Bronchial epithelial cell (primary cell): ENCODE measurements at regions not wholly inside any gene's neighbourhood (a gene's known extent, or its start where the extent isn't known, plus 50 kb on each side); places are given as distances from the start of the nearest gene placed in this dataset.

Experiments
- DNase-seq: peaks from one replicate; pipeline ENCODE4 v3.0.0-alpha.2; 2010; ENCODE audit warnings: low read depth
- FAIRE-seq: peaks from 2 replicates; lab custom pipeline; 2011; peaks lifted over from hg19 to GRCh38; lab: Jason Lieb, UNC
- H3K27me3 ChIP-seq: 2 replicates; pipeline ENCODE4 v1.5.1; 2011; ENCODE audit warnings: low read length; ENCODE audit not compliant: control insufficient read depth, insufficient read depth
- H3K36me3 ChIP-seq: 2 replicates; pipeline ENCODE4 v1.5.1; 2011; ENCODE audit warnings: low read length; ENCODE audit not compliant: control insufficient read depth, insufficient read depth
- H3K4me3 ChIP-seq: 2 replicates; pipeline ENCODE4 v1.5.1; 2011; ENCODE audit warnings: mild to moderate bottlenecking, low read depth, low read length, control low read depth
- TF ChIP-seq, protein P1 (sequence below): IDR thresholded peaks from 2 replicates; pipeline ENCODE4 v1.5.1; 2011; ENCODE audit warnings: mild to moderate bottlenecking, moderate library complexity, low read length, control low read depth, inconsistent platforms; ENCODE audit not compliant: insufficient read depth, severe bottlenecking

GRCh38 chr11:33567004-33567403 lies 133.6 kb downstream of the C11orf91 start:
- no peaks in the 10 kb centered on the region for H3K36me3 ChIP-seq
- FAIRE-seq, result no peak
- no peak for DNase-seq
- no peaks in the 10 kb centered on the region for H3K27me3 ChIP-seq
- no peak overlapping the region for H3K4me3 ChIP-seq
- TF ChIP-seq, protein P1, sequence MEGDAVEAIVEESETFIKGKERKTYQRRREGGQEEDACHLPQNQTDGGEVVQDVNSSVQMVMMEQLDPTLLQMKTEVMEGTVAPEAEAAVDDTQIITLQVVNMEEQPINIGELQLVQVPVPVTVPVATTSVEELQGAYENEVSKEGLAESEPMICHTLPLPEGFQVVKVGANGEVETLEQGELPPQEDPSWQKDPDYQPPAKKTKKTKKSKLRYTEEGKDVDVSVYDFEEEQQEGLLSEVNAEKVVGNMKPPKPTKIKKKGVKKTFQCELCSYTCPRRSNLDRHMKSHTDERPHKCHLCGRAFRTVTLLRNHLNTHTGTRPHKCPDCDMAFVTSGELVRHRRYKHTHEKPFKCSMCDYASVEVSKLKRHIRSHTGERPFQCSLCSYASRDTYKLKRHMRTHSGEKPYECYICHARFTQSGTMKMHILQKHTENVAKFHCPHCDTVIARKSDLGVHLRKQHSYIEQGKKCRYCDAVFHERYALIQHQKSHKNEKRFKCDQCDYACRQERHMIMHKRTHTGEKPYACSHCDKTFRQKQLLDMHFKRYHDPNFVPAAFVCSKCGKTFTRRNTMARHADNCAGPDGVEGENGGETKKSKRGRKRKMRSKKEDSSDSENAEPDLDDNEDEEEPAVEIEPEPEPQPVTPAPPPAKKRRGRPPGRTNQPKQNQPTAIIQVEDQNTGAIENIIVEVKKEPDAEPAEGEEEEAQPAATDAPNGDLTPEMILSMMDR, result no peak

- Histone ChIP-seq H3K4me3 (no peak overlapping the region), H3K27me3 (no peaks in the 10 kb centered on the region), H3K36me3 (no peaks in the 10 kb centered on the region)
- TF ChIP-seq, protein P1, result no peak
- no peak for DNase-seq
- peak; percentile 36 for FAIRE-seq
Measured at GRCh38 chr11:33564856-33565453, 135.7 kb downstream of the C11orf91 start.

DNA sequence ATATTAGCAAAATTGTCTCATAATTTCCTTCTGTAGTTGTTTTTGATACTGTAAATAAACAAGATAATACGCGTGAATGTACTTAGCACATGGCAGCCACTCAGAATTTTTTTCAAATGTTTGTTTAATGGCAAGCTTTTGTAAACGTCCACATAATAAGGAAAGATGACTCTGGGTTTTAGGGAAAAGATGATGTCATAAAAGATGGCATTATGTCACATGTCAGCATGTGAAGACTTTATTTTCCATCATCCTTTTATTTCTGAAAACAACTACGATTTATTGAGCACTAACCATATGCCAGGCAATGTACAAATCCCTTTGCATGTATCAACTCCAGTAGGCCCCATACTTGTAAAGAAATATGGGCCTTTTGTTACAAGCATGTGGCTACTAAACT lies 139.9 kb downstream of the C11orf91 start:
- Histone ChIP-seq H3K36me3 (no peaks in the 10 kb centered on the region), H3K27me3 (no peaks in the 10 kb centered on the region), H3K4me3 (no peak overlapping the region)
- DNase-seq, result no peak
- FAIRE-seq, result no peak
- TF ChIP-seq, protein P1, result no peak

DNA sequence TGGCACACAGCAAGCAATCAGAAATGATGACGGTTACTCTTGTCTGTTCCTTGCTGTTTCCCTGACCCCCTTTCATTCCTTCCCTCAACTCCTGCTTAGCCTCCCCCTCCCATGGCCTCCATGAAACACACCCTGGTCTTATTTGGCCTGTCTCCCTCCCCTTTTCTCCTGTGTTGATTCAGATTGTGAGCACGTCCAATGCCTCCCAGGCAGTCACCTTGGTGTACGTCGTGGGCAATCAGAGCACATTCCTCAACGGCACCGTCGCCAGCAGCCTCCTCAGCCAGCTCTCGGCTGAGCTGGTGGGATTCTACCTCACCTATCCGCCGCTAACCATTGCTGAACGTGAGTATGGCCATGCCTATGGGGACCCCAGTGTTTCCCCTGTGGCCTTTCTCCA lies 141.1 kb downstream of the C11orf91 start:
- H3K4me3 ChIP-seq, result no peak overlapping the region
- H3K36me3 ChIP-seq, result no peaks in the 10 kb centered on the region
- H3K27me3 ChIP-seq, result no peaks in the 10 kb centered on the region
- DNase-seq (no peak), FAIRE-seq (no peak)
- TF ChIP-seq, protein P1, result no peak

DNA sequence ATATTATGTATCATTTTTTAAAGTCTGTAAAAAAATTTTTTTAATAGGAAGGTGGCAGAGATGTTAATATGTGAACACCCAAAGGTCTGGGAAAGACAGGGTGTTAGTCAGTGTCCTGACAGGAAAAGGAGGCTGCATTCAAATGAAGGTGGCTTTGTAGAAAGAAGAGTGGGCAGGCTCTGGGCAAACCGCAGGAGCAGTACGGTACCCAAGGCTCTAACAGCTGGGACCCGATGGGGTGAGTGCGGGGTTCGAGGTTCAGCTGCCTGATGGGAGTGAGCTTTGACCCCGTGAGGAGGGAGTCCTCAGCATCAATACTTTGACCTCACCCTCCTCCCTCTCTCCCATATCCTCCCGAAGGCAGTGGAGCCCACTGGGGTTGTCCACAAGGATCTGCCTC lies 142.5 kb downstream of the C11orf91 start:
- H3K4me3 ChIP-seq, result no peak overlapping the region
- no peaks in the 10 kb centered on the region for H3K27me3 ChIP-seq
- TF ChIP-seq, protein P1, result no peak
- DNase-seq, result no peak
- FAIRE-seq, result no peak
- H3K36me3 ChIP-seq, result no peaks in the 10 kb centered on the region

- no peak overlapping the region for H3K4me3 ChIP-seq
- TF ChIP-seq, protein P1, result no peak
- DNase-seq (peak; percentile 91), FAIRE-seq (no peak)
- no peaks in the 10 kb centered on the region for H3K36me3 ChIP-seq
- H3K27me3 ChIP-seq, result no peaks in the 10 kb centered on the region
Measured at GRCh38 chr11:33557201-33557600, 143.4 kb downstream of the C11orf91 start.
